HG03159 (cell line): ENCODE measurements at regions not wholly inside any gene's neighbourhood (a gene's known extent, or its start where the extent isn't known, plus 50 kb on each side); places are given as distances from the start of the nearest gene placed in this dataset.
"Not testable (repeated sequence)": the region's sequence is repeated elsewhere in the genome, so short reads cannot be mapped to it uniquely, and the experiment has no call there.

Experiments used
- ATAC-seq: cut with Tn5 transposase; IDR thresholded peaks from one replicate; pipeline ENCODE4 v1.9.1; 2021; ENCODE audit warnings: mild to moderate bottlenecking, moderate library complexity; ENCODE audit not compliant: unreplicated experiment

DNA sequence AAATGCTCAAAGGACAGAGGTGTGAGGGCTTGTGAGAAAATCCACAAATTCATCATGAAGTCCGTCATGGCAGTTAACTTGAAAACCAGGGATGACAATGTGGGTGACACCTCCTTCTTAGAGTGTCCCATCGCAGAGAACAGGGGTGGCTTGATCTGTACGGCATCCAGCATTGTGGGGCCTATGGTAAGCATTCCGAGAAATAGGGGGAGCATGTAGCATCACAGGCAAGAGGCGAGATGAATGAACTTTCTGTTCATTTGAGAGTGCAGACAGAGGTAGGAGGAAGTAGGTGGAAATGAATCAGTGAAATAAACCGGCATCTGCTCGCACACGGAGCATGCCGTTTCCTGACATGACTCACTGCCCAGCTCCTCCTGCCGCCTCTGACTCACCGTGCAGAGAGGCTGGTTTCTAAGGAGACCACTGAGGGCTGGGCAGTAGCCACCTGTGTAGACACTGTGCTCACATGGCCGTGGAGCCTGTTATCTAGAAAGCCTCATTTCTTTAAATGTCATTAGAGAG lies 339.0 kb downstream of the RFC3 start:
- ATAC-seq, result peak; percentile 100

DNA sequence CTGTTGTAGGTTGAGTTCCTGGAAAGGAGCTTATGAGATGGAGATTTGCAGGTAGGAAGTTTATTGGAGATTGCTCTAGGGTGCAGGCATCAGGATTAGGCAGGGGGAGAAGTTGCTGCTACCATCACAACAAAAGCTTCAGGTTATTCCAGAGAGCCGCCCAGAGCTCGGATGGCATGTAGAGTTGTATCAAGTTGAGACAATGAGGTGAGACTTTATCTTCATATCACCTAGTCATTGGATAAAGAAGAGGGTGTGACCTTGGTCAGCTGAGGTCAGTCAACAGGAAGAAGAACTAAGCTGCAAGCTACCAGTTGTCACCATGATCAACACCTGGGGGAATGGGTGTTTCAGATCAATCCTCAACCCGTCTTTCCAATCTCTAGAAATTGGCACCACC lies 342.0 kb downstream of the RFC3 start:
- ATAC-seq, result no peak

DNA sequence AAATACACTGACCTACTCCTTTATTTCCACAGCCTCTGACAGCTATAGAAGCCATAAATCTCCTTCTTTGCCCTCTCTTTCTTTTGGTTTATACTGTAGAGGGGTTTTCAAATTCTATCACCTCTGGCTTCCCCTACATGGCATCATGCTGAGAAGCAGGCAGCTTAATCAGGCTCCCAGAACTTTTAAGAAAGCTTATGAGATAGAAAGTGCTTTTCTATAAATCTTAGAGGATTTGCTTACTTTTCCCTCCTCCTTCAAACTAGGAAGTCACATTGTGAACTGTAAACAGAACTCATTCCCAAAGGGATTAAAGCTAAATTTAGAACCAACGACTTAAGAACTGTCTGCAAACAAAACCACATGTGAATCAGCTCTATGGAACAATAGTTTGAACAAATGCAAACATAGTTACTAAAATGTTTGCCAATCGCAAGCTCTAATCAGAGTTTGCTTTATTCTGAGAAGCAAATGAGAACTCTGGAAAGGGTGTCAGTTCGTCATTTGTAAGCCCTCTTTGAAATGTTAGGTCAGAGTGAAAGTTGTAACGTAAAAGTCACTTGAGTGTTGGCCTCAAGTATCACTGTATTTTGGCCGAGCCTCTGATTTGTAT lies 344.1 kb downstream of the RFC3 start:
- no peak for ATAC-seq

DNA sequence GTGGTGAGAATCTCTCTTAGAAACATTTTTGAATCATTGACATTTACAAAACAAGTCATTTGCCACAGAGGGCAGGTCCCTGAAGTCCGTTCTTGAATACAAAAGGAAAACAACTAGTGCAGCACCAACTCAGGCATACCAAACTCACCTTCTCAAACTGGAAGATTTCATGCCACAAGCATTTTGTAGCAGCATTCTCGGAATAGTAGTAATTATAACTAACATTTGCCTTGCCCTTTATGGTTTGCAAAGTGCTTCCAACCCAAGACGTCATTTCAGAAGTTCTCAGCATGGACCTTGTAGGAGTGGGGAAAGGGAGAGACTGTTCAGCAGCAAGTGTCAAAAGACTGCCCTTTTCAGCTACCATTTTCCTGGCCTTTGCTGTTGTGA lies 344.6 kb downstream of the RFC3 start:
- no peak for ATAC-seq

DNA sequence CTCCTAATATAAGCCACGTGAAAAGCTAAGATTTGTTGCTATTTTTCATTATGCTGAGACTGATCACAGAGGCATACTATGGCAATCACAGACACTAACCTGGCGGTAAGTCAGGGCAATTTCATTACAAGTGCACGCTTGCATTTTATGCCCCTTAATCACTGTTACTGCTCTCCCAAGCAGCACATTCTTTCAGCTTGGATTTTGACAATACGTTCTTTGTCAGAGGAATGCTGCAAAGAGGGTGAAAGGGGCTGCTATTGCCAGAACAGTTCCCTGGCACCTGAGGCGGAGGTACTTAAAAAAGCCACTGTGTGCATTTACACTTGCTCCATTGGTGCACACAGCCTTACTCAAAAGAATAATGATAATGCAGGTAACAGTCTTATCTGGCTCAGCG lies 346.6 kb downstream of the RFC3 start:
- ATAC-seq, result no peak

DNA sequence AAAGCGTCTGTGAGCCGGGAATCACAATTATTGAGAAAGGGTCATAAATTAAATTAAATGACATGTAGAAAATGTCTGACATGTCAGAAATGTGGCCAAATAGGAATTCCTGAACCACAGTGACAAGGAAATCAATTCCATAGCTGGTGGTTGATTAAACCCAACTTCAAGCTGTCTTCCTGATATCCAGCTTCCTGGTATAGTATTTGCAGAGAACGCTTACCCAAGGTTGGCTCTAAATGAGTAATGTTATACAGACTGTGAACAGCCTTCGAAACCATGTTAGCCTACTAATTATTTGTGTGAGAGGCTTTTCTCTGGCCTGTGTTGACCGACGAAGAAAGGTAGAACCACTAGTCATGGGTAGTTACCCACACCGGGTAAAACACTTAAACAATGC lies 347.2 kb downstream of the RFC3 start:
- ATAC-seq, result no peak

DNA sequence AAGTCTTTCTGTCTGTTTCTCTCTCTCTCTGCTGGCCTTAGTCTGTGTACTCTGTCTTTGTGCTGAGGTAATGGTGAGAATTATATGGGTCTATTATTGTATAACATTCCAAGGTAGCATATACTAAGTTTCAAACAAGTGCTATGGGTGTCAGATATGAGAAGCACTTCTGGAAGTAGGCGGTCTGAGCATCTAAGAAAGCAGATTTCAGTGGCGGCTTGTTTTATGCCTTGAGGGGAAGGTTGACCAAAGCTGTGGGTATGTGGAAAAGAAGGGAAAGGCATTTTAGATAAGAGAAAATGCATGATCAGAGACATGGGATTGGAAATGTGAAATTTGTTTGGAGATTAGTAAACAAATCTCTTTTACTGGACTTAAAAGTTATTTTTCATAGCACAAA lies 348.5 kb downstream of the RFC3 start:
- ATAC-seq, result no peak

DNA sequence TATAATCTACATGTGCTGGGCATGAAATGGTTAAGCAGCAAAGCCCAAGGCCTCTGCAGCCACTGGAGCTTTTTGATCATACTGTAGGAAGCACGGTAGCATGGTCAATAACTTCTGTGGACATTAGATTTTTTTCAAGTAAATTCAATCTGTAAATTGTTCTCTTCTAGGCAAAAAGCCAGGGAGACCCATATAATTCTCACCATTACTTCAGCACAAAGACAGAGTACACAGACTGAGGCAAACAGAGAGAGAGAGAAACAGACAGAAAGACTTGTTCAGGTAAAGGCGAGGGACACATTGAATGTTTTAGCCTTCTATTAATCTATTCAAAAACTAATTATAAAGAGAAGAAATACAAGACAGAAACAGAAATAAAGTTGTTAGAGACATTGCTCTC lies 349.4 kb downstream of the RFC3 start:
- no peak for ATAC-seq

DNA sequence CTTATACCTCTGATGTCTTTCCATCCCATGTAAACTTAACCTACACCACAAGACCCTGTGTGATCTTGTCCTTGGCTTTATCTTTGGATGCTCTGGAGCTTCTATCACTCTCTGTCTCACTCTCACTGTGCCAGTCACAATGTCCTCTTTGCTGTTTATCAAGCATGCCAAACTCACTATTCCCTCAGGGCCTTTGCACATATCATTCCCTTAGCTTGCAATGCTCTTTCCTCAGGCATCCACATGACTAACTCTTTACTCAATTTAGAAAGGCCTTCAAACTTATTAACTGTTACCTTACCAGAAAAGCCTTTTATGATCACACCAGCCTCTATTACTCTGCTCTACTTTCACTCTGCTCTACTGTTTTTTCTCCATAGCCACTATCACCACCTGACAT lies 354.1 kb downstream of the RFC3 start:
- ATAC-seq, result no peak

DNA sequence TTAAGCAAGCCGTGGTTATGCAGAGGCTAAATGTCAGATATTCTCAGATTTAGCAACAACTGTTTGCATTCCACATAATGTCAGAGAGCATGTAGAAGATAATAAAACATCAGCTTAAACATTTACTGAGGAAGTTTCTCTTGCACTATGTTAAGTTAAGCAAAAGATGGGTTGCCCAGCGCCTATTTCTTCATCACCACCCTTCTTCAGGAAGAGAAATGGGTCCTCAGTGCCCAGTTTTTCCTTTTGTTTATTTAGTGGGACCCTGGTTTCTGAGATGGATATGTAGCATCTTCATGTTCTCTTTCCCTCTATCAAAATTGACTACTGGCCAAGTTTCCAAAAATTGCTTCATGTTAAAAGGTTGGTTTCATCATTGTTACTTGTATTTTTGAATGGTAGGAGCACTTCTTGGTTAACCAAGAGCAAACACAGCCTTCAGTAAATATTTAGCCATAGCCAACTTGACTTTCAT lies 356.8 kb downstream of the RFC3 start:
- ATAC-seq, result no peak

DNA sequence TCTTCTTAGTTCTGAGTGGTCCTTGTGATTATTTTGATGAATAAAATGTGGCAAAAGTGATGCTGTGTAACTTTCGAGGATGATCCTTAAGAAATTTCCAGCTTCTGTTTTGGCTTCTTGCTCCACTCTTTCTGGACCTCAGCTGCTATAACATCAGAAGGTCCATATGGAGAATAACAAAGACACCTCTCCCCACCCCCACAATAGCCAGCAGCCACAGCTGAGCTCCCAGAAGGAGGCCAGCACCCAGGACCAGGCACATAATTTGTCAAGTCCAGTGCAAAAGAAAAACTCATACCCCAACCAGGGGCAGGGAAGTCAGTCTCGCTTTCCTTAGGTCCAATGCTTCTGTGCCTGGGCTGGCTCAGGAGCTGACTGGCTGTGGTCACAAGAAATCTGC lies 357.6 kb downstream of the RFC3 start:
- ATAC-seq, result no peak

DNA sequence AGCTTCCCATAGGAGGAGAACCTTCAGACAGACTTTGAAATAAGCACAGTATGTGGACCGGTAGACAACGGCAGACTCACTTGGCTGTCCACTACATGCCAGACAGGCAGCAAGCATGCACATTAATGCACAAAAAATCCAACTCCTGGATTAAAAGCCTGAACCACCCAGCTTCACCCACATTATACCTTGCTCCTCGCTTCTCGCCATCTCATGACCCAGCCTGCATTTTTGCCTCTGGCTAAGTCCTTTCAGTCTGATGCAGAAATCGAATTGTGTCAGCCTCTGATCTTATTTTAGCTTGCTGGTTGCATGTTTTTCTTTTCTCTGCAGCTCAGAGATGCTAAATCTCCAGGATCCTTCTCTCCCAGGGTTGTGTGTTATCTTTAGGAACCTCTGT lies 358.7 kb downstream of the RFC3 start:
- ATAC-seq, result no peak

DNA sequence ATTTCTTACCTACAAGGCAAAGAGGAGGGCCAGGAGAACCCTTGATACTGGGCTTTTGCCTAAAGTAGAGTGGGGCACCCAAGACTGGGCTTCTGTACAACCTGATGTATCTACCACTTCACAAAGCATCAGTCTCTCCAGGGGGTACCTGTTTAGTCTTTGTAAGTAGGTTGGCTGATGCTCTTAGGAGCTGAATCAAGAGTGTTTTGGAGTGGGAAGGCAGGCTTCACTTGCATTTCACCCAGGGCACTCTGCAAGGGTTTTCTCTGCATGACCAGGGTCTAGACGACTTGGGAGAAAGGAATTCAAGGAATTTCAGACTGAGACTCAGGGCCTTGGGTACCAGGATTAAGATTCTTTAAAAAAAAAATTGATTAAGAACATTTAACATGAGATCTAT lies 361.5 kb downstream of the RFC3 start:
- ATAC-seq, result no peak

DNA sequence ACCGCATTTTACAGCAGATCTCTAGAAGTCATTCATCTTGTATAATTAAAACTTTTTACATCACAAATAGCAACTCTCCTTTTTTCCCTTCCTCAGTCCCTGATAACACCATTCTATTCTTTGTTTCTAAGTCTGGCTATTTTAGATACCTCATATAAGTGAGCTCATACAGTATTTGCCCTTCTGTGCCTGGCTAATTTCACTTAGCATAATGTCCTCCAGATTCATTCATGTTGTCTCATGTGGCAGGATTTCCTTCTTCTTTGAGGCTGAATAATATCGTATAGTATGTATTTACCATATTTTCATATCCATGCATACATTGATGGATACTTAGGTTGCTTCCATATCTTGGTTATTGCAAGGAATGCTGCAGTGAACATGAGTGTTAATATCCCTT lies 362.0 kb downstream of the RFC3 start:
- no peak for ATAC-seq

DNA sequence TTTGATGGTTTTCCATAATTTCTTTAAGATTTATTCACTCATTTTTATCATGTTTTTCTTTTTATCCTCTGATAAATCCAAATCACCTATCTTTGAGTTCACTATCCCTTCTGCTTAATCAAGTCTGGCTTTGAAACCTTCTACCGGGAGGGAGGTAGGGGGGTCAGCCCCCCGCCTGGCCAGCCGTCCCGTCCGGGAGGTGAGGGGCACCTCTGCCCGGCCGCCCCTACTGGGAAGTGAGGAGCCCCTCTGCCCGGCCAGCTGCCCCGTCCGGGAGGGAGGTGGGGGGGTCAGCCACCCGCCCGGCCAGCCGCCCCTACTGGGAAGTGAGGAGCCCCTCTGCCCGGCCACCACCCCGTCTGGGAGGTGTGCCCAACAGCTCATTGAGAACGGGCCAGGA lies 363.3 kb downstream of the RFC3 start:
- not testable (repeated sequence) for ATAC-seq

DNA sequence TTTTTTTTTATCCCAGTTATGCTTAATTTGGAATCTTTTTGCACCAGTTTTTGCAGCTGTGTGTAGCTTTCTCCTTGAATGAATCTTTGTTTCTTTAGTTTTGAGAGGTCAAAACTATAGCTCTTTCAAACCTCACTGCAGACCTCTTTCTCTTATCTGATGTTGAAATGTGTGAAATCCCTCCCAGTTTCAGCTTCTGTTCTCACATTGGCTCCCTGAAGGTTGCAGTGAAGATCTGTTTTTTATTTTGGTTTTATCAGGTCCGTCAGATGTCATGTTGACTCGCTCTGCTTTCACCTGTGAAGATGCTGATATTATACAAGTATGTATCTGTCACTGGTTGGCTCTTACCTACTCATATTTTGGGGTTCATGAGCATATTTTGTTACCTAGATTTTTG lies 372.0 kb downstream of the RFC3 start:
- no peak for ATAC-seq

DNA sequence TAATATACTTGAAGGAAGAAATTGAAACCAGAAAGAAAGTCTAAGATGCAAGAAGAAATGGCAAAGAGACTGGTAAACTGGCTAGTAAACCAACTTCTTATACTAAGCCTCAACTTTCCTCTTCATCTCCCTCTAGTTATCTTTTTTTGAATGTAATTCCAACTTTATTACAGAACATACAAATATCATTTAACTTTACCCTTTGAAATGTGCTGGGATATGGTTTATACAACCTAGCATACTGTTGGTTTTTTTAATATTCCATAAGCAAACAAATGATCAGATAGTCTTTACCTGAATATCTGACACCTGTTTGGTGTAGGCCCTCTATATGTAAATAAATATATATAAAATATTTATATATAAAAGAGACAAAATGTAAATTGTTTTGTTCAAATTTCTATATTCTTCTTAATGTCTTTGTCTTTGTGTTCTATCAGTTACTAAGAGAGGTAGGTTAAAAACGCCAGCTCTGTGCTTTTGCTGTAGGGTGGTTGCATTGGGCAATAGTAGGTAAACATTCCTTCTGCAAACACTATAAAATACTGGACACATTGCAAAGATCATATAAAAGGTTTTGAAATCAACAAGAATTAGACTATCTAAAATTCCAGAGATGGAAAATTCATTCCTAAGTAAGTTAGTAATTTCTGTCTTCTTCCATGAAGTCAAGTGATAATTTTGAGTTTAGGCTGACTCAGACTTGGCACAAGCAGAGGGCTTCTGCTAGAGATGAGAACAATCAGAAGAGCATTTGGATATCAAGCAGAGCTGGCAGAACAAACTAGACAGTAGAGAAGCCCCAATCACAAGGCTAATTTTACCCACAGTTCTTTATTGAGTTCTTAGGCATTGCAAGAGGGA lies 383.3 kb downstream of the RFC3 start:
- no peak for ATAC-seq

DNA sequence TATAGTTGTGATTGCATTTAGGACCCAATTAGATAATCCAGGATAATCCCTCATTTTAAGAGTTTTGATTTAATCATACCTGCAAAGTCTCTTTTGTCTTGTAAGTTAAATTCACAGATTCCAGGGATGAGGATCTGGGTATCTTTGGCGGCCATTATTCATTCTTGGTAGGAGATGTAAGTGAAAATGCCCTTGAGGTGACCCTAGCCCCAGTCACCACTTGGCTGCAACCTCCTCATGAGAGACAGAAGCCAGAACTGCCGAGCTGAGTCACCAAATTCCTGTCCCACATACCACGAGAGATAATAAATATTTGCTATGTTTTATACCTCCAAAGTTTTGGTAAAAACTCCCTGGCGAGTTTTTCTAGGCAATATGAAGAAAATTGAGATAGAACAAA lies 389.4 kb downstream of the RFC3 start:
- ATAC-seq, result no peak

DNA sequence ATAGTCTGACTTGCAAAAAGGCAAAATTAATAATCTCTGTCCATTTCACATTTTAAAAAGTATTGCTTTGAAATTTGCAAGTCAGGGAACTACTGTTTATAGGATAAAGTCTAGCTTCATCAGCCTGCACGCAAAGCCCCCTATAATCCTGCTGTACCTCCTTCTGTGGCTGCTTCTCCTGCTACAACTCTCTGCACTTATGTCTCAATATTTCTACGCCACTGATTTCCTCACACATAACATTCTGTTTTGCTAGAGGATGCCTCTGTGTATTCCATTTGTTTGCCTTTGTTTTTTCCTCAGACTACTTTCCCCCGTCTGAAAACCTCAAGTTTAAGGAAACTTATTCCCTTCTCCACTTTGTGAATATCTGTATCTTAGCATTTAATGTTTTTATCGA lies 389.9 kb downstream of the RFC3 start:
- ATAC-seq, result no peak

DNA sequence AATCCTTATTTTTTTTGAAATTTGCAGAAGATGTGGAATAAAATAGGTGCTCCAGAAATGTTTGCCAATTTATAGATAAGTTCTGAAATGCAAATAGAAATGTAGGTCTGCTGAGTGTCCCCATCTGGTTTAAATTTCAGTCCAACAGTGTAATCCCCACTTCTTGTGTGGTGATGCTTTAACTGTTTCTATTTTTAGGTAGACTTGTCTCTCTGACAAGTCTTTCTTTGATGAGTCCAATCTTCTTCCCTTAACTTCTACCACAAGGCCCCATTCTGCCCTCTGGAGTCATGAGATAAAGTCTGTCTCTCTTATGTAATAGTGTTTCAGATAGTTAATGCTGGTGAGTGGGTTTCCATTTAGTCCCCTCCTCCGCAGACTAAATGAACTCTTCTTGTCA lies 390.4 kb downstream of the RFC3 start:
- ATAC-seq, result no peak

DNA sequence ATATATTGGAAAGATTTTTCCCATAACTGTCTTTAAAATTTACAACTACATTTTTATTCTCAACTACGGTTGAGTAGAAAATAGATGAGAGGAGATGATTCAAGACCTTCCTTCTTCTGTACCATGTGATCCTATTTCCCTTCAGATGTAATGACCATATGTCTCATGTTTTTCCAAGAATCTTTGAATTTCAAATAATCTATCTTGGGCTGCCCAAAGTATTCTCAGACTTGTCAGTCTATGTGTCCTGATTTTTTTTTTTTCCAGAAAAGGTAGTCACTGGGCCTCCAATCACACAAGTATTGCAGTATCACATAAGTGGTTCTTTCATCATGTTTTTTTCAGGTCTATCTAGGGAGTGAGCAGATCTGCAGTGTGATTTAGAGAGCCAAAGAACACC lies 392.4 kb downstream of the RFC3 start:
- no peak for ATAC-seq

DNA sequence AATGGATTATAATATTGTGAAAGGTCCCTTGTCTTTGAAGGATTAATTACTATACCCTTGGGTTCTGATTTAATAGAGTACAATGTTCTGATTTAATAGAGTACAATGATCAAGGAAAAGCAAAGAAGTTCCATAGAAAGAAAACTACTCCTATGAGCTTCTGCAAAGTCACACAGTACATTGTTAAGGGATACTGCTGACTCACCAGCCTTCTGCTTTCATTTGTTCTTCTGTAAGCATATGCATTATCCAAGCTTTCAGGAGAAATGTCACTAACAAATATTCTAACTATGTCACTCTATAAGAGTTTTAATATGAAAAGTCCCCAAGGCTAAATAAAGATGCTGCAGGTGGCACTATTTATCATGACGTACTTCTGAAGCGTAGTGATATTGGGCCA lies 396.7 kb downstream of the RFC3 start:
- no peak for ATAC-seq
